ENCODE measurements at regions not wholly inside any gene's neighbourhood (a gene's known extent, or its start where the extent isn't known, plus 50 kb on each side); places are given as distances from the start of the nearest gene placed in this dataset.
"Not testable (repeated sequence)": the region's sequence is repeated elsewhere in the genome, so short reads cannot be mapped to it uniquely, and the experiment has no call there.

DNA sequence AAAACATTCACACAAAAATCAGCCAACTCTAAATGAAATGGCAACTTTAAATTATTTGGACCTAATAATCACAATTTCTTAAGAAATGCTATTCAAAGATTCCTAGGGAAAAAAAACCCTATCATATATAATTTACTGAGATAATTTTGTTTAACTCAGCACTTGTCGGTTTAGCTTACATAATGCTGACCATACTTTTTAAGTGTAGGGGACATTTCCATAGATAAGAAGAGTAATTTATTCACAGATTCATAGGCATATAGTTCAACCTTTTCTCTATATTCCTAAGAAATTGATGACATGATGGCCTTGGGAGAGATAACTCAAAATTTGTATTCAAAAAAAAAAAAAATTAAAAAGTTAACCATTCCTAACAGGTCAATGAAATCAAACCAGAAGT, 260.8 kb upstream of the PGRMC2 start:
- no peak overlapping the region for H3K4me3 ChIP-seq (ENCODE audit: low read length in 3 of 3)
- peaks cover 0 to 3% (median 0%) of the 10 kb centered on the region in 3 donors for H3K9me3 ChIP-seq (ENCODE audit: control insufficient read depth in 3 of 3, low read length in 3 of 3)
- H3K9ac ChIP-seq (ENCODE audit: low read depth in 1 of 3, low read length in 3 of 3), result no peak overlapping the region
- no peaks in the 10 kb centered on the region for H3K36me3 ChIP-seq (ENCODE audit: control insufficient read depth in 3 of 3, insufficient read depth in 3 of 3, low read length in 3 of 3)
- H3K27me3 ChIP-seq (ENCODE audit: control insufficient read depth in 3 of 3, insufficient read depth in 3 of 3, low read length in 3 of 3), result no peaks in the 10 kb centered on the region
- peaks cover 0 to 5% (median 5%) of the 10 kb centered on the region in 3 donors for H3K4me1 ChIP-seq (ENCODE audit: control insufficient read depth in 3 of 3, insufficient read depth in 3 of 3, low read length in 3 of 3)
- H3K27ac ChIP-seq (ENCODE audit: low read depth, low read length), result no peak overlapping the region

DNA sequence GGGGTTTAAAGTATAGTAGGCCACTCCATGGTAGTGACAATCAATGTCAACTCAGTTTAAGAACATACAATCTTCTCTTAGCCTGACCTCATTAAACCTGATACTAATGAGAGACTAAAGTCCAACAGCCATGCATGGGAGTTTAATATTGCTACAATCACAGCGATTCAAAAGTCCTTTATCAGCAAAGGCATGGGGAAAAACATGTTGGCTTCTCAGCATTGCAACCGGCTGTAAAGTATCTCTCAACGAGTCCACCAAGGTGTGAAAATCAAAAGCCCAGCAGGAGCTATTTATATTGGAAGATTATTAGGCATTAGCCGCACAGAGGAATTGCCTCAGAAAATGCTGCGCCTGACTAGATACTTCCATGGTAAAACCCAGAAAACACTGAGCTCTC, 256.7 kb upstream of the PGRMC2 start:
- Histone ChIP-seq H3K4me3 (ENCODE audit: low read length in 3 of 3) (no peak overlapping the region), H3K9me3 (ENCODE audit: control insufficient read depth in 3 of 3, low read length in 3 of 3) (no peaks in the 10 kb centered on the region), H3K27ac (ENCODE audit: low read depth, low read length) (no peak overlapping the region)

DNA sequence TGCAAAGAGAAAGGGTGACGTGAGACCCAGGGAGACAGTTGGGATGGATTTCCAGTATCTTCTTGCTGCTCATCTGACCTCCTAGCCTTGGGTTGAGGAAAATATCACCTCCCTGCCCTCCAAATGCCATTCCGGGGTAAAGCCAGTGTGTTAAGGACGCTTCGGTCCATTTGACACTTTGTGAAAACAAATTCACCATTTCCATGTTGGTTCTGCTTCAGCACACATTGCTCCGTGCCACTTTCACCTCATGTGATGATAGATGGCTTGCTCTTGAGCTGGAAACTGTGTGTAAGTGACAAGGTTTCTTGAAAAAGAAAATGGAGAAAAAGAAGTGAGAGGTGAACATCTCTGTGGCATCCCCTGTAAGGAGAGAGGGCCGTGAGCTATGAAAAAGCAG, 256.1 kb upstream of the PGRMC2 start:
- Histone ChIP-seq H3K36me3 (ENCODE audit: control insufficient read depth in 3 of 3, insufficient read depth in 3 of 3, low read length in 3 of 3) (no peaks in the 10 kb centered on the region), H3K4me3 (ENCODE audit: low read length in 3 of 3) (no peak overlapping the region), H3K9me3 (ENCODE audit: control insufficient read depth in 3 of 3, low read length in 3 of 3) (no peaks in the 10 kb centered on the region), H3K4me1 (ENCODE audit: control insufficient read depth in 3 of 3, insufficient read depth in 3 of 3, low read length in 3 of 3) (peaks cover 0 to 5% (median 0%) of the 10 kb centered on the region in 3 donors), H3K27me3 (ENCODE audit: control insufficient read depth in 3 of 3, insufficient read depth in 3 of 3, low read length in 3 of 3) (peaks cover 0 to 2% (median 0%) of the 10 kb centered on the region in 3 donors), H3K27ac (ENCODE audit: low read depth, low read length) (no peak overlapping the region), H3K9ac (ENCODE audit: low read depth in 1 of 3, low read length in 3 of 3) (no peak overlapping the region)

More for the DNA sequence above, 256.7 kb upstream of the PGRMC2 start:
- peaks cover 0 to 5% (median 0%) of the 10 kb centered on the region in 3 donors for H3K4me1 ChIP-seq (ENCODE audit: control insufficient read depth in 3 of 3, insufficient read depth in 3 of 3, low read length in 3 of 3)
- H3K36me3 ChIP-seq (ENCODE audit: control insufficient read depth in 3 of 3, insufficient read depth in 3 of 3, low read length in 3 of 3), result no peaks in the 10 kb centered on the region
- peaks cover 0 to 2% (median 0%) of the 10 kb centered on the region in 3 donors for H3K27me3 ChIP-seq (ENCODE audit: control insufficient read depth in 3 of 3, insufficient read depth in 3 of 3, low read length in 3 of 3)
- H3K9ac ChIP-seq (ENCODE audit: low read depth in 1 of 3, low read length in 3 of 3), result no peak overlapping the region

DNA sequence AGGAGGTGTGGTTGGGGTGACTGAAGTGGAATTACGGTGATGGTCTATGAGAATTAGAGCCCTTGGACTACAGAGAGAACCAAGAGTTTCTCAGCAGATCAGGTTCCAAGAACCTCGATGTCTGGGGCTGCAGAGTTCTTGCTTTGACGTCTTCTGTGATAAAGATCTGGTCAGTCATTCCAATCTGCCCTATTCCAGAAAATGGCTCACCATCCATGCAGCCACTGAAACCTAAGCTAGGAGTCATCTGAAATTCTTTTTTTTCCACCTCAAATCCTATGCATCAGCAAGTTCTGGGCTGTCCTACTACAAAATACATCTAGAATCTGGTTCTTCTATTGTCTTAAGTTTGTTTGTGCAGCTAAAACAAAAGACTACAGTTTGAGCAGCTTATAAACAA, 254.4 kb upstream of the PGRMC2 start:
- Histone ChIP-seq H3K27ac (ENCODE audit: low read depth, low read length) (no peak overlapping the region), H3K27me3 (ENCODE audit: control insufficient read depth in 3 of 3, insufficient read depth in 3 of 3, low read length in 3 of 3) (peaks cover 0 to 2% (median 0%) of the 10 kb centered on the region in 3 donors), H3K36me3 (ENCODE audit: control insufficient read depth in 3 of 3, insufficient read depth in 3 of 3, low read length in 3 of 3) (no peaks in the 10 kb centered on the region), H3K9me3 (ENCODE audit: control insufficient read depth in 3 of 3, low read length in 3 of 3) (no peaks in the 10 kb centered on the region), H3K9ac (ENCODE audit: low read depth in 1 of 3, low read length in 3 of 3) (no peak overlapping the region), H3K4me3 (ENCODE audit: low read length in 3 of 3) (no peak overlapping the region), H3K4me1 (ENCODE audit: control insufficient read depth in 3 of 3, insufficient read depth in 3 of 3, low read length in 3 of 3) (peaks cover 0 to 5% (median 0%) of the 10 kb centered on the region in 3 donors)

DNA sequence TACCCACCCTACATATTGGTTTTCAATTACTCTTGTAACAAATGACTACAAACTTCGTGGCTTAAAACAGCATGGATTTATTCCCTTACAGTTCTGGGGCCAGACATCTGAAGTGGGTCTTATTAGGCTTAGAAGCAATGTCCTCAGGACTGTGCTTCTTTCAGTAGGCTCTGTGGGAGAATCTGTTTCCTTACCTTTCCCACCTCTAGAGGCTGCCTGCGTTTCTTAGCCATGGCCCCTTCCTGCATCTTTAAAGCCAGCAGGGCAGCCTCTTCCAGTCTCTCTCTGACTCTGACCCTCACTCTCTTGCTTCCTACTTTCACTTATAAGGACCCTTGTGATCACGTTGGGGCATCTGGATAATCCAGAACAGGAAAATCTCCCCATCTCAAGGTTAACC, 252.5 kb upstream of the PGRMC2 start:
- Histone ChIP-seq H3K4me3 (ENCODE audit: low read length in 3 of 3) (no peak overlapping the region), H3K27me3 (ENCODE audit: control insufficient read depth in 3 of 3, insufficient read depth in 3 of 3, low read length in 3 of 3) (peaks cover 0 to 2% (median 0%) of the 10 kb centered on the region in 3 donors), H3K36me3 (ENCODE audit: control insufficient read depth in 3 of 3, insufficient read depth in 3 of 3, low read length in 3 of 3) (no peaks in the 10 kb centered on the region), H3K27ac (ENCODE audit: low read depth, low read length) (no peak overlapping the region), H3K9ac (ENCODE audit: low read depth in 1 of 3, low read length in 3 of 3) (no peak overlapping the region), H3K4me1 (ENCODE audit: control insufficient read depth in 3 of 3, insufficient read depth in 3 of 3, low read length in 3 of 3) (peaks cover 0 to 5% (median 0%) of the 10 kb centered on the region in 3 donors), H3K9me3 (ENCODE audit: control insufficient read depth in 3 of 3, low read length in 3 of 3) (no peaks in the 10 kb centered on the region)

DNA sequence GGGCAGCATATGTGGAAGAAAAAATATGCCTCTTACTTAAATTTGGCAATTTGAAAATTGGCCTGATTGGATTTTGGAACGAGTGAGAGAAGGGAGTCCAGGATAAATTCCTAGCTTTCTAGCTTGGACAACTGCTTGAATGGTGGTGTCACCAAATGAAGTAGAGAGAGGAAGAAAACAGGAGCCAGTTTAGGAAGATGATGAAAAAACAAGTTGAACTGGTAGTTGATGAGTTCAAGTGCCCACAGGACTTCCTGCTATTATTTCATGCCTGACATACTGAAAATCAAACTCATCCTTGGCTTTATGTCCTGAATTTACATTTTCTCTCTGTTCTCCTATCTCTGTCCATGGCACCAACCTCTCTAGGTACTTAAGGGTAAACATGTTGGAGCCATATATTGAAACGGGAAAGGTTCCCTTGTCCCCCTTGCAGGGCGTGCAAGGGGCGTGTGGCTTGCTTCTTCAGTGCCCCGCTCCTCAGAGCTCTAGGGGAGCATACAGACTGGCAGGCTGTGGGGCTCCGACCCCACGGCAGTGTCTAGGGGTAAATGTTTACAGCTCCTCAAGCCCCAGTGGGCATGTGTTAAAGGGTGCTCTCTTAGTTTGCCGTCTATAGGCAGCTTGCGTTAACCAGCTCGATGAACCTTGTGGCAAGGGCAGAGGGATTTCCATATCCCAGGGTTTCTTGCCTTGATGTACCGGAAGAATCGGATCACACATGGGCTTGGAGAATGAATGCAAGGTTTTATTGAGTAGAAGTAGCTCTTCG, 250.7 kb upstream of the PGRMC2 start:
- no peak overlapping the region for H3K4me3 ChIP-seq (ENCODE audit: low read length in 3 of 3)
- no peak overlapping the region for H3K9ac ChIP-seq (ENCODE audit: low read depth in 1 of 3, low read length in 3 of 3)
- H3K4me1 ChIP-seq (ENCODE audit: control insufficient read depth in 3 of 3, insufficient read depth in 3 of 3, low read length in 3 of 3), result no peaks in the 10 kb centered on the region
- no peaks in the 10 kb centered on the region for H3K36me3 ChIP-seq (ENCODE audit: control insufficient read depth in 3 of 3, insufficient read depth in 3 of 3, low read length in 3 of 3)
- H3K9me3 ChIP-seq (ENCODE audit: control insufficient read depth in 3 of 3, low read length in 3 of 3), result no peaks in the 10 kb centered on the region
- H3K27ac ChIP-seq (ENCODE audit: low read depth, low read length), result no peak overlapping the region
- H3K27me3 ChIP-seq (ENCODE audit: control insufficient read depth in 3 of 3, insufficient read depth in 3 of 3, low read length in 3 of 3), result peaks cover 0 to 2% (median 0%) of the 10 kb centered on the region in 3 donors

DNA sequence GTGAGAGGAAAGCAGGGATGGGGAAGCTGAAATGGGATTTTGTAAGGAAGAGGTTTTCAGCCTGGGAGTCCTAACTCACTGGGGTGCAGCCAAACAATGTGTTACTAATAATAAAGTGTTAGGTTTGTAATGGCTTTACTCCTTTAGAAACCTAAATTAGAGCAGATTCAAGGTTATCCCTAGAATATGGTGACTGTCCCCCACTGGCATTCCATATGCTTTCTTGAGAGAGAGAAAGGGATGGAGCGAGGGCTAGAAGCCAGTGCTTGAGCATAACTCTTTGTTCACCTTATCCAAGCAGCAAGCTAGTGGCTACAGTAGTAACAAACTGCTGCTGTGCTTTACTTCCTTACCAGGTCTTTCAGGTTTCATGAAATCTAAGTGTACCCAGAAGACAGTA, 249.1 kb upstream of the PGRMC2 start:
- Histone ChIP-seq H3K9ac (ENCODE audit: low read depth in 1 of 3, low read length in 3 of 3) (no peak overlapping the region), H3K4me3 (ENCODE audit: low read length in 3 of 3) (no peak overlapping the region), H3K36me3 (ENCODE audit: control insufficient read depth in 3 of 3, insufficient read depth in 3 of 3, low read length in 3 of 3) (no peaks in the 10 kb centered on the region), H3K4me1 (ENCODE audit: control insufficient read depth in 3 of 3, insufficient read depth in 3 of 3, low read length in 3 of 3) (no peaks in the 10 kb centered on the region), H3K27ac (ENCODE audit: low read depth, low read length) (no peak overlapping the region), H3K9me3 (ENCODE audit: control insufficient read depth in 3 of 3, low read length in 3 of 3) (no peaks in the 10 kb centered on the region), H3K27me3 (ENCODE audit: control insufficient read depth in 3 of 3, insufficient read depth in 3 of 3, low read length in 3 of 3) (peaks cover 0 to 2% (median 0%) of the 10 kb centered on the region in 3 donors)

DNA sequence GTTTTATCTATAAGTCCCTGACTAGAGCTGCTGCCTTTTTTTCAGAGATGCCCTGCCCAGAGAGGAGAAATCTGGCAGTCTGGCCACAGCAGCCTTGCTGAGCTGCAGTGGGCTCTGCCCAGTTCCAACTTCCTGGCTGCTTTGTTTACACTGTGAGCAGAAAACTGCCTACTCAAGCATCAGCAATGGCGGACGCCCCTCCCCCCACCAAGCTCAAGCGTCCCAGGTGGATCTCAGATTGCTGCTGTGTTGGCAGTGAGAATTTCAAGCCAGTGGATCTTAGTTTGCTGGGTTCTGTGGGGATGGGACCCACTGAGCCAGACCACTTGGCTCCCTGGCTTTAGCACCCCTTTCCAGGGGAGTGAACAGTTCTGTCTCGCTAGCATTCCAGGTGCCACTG, 247.9 kb upstream of the PGRMC2 start:
- H3K4me3 ChIP-seq (ENCODE audit: low read length in 3 of 3); H3K27me3 ChIP-seq (ENCODE audit: control insufficient read depth in 3 of 3, insufficient read depth in 3 of 3, low read length in 3 of 3); H3K27ac ChIP-seq (ENCODE audit: low read depth, low read length); H3K9ac ChIP-seq (ENCODE audit: low read depth in 1 of 3, low read length in 3 of 3); H3K4me1 ChIP-seq (ENCODE audit: control insufficient read depth in 3 of 3, insufficient read depth in 3 of 3, low read length in 3 of 3); H3K9me3 ChIP-seq (ENCODE audit: control insufficient read depth in 3 of 3, low read length in 3 of 3); H3K36me3 ChIP-seq (ENCODE audit: control insufficient read depth in 3 of 3, insufficient read depth in 3 of 3, low read length in 3 of 3): not testable (repeated sequence)

DNA sequence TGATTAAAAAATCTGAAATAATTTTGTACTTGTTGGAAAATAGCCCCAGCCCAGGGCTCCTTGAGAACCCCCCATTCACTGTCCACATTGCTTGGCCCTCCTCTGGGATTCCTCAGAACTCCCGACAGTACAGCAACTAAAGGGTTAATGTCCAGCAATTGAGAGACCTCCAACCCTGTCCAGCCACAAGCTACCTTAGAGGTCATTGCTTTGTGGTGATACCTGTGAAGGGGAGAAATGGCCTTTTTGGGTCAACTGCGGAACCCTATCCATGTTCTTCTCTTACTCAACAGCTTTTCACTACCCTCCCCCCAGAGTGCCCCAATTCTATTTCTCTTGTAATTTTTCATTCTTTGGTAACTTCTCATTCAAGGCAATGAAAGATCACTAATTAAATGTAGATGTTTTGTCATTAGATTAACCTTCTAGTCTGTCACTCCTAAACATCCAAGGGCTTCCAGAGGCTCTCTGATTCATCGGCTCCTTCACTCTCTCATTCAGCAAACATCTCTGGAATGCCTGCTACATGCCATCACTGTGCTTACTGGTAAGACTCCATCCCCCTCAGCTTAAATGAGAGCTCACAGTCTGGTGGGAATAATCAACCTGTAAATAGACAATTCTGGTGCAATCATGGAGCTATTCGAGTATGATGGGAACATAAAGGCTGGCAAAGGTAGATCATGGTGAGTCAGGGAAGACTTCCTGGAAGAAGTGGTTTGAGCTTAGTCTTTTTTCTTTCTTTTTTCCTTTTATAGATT, 241.4 kb upstream of the PGRMC2 start:
- peak overlapping the region; percentile 77 for H3K27ac ChIP-seq (ENCODE audit: low read depth, low read length)
- H3K9me3 ChIP-seq (ENCODE audit: control insufficient read depth in 3 of 3, low read length in 3 of 3), result no peaks in the 10 kb centered on the region
- peaks cover 10 to 13% (median 11%) of the 10 kb centered on the region in 3 donors for H3K4me1 ChIP-seq (ENCODE audit: control insufficient read depth in 3 of 3, insufficient read depth in 3 of 3, low read length in 3 of 3)
- H3K4me3 ChIP-seq (ENCODE audit: low read length in 3 of 3), result no peak overlapping the region
- H3K27me3 ChIP-seq (ENCODE audit: control insufficient read depth in 3 of 3, insufficient read depth in 3 of 3, low read length in 3 of 3), result no peaks in the 10 kb centered on the region
- no peaks in the 10 kb centered on the region for H3K36me3 ChIP-seq (ENCODE audit: control insufficient read depth in 3 of 3, insufficient read depth in 3 of 3, low read length in 3 of 3)
- H3K9ac ChIP-seq (ENCODE audit: low read depth in 1 of 3, low read length in 3 of 3), result peak overlapping the region in 1 of 3 donors; percentile 15

DNA sequence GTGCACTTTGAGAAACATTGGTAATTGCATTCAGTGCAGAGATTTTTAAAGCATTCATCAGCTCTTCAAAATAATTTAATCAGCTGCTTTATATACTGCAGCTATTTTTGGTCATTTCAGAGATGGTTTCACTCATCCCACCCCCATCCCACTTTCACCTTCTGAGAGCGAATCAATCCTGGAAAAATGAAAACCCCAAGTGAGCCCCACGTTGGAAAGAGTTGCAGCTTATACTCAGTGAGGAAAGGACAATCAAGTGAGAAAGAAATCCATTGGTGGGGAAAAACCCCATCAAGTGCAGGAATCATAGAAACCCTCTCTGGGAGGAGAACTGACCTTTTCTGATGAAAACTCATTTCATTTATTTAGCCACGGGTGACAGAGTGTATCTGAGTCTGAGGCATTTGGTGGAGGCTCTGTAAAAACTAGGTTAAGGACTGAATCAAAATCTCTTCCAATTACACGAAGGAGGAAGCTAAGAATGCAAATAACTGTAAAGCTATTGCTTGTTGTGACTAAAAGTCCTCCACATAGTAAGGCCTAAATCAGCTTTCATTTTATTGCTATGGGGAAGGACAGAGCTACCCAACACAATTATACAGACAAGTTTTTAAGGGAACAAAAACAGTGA, 240.4 kb upstream of the PGRMC2 start:
- Histone ChIP-seq H3K4me1 (ENCODE audit: control insufficient read depth in 3 of 3, insufficient read depth in 3 of 3, low read length in 3 of 3) (peaks cover 10 to 14% (median 12%) of the 10 kb centered on the region in 3 donors), H3K9ac (ENCODE audit: low read depth in 1 of 3, low read length in 3 of 3) (peak overlapping the region in 1 of 3 donors; percentile 7), H3K36me3 (ENCODE audit: control insufficient read depth in 3 of 3, insufficient read depth in 3 of 3, low read length in 3 of 3) (no peaks in the 10 kb centered on the region), H3K27ac (ENCODE audit: low read depth, low read length) (peak overlapping the region; percentile 77), H3K4me3 (ENCODE audit: low read length in 3 of 3) (no peak overlapping the region), H3K27me3 (ENCODE audit: control insufficient read depth in 3 of 3, insufficient read depth in 3 of 3, low read length in 3 of 3) (no peaks in the 10 kb centered on the region), H3K9me3 (ENCODE audit: control insufficient read depth in 3 of 3, low read length in 3 of 3) (no peaks in the 10 kb centered on the region)

Measured in skeletal muscle tissue (tissue), 3 donors.